IMR-90 (cell line): ENCODE measurements at regions not wholly inside any gene's neighbourhood (a gene's known extent, or its start where the extent isn't known, plus 50 kb on each side); places are given as distances from the start of the nearest gene placed in this dataset.

Experiments used
- CHD1 ChIP-seq: IDR thresholded peaks from 2 replicates; pipeline ENCODE4 v1.6.1; 2012; ENCODE audit warnings: low read depth, low read length, improper control_type of control experiment
- MXI1 ChIP-seq: IDR thresholded peaks from 2 replicates; pipeline ENCODE4 v1.6.1; 2012; ENCODE audit warnings: low read depth, mild to moderate bottlenecking, low read length, moderate library complexity, borderline replicate concordance
- NFE2L2 ChIP-seq: fragments of 150-350 bp; IDR thresholded peaks from 2 replicates; pipeline ENCODE4 v1.6.1; 2016; ENCODE audit warnings: low read depth, mild to moderate bottlenecking, low read length
- POLR2A ChIP-seq: IDR thresholded peaks from 2 replicates; pipeline ENCODE4 v1.6.1; 2012; ENCODE audit warnings: mild to moderate bottlenecking, low read depth, low read length
- SMC3 ChIP-seq: fragments of 150-350 bp; IDR thresholded peaks from 2 replicates; pipeline ENCODE4 v1.6.1; 2016; ENCODE audit warnings: low read depth, mild to moderate bottlenecking, antibody characterized with exemption, low read length, moderate library complexity
- TF ChIP-seq, protein P1 (sequence below): conservative IDR thresholded peaks from 2 replicates; pipeline ENCODE4 v1.5.1; 2012; ENCODE audit warnings: mild to moderate bottlenecking, low read depth, low read length, improper control_type of control experiment
- TF ChIP-seq, protein P2 (sequence below): fragments of 150-350 bp; IDR thresholded peaks from 2 replicates; pipeline ENCODE4 v1.6.1; 2016; ENCODE audit warnings: low read depth, mild to moderate bottlenecking, low read length, moderate library complexity, borderline replicate concordance

DNA sequence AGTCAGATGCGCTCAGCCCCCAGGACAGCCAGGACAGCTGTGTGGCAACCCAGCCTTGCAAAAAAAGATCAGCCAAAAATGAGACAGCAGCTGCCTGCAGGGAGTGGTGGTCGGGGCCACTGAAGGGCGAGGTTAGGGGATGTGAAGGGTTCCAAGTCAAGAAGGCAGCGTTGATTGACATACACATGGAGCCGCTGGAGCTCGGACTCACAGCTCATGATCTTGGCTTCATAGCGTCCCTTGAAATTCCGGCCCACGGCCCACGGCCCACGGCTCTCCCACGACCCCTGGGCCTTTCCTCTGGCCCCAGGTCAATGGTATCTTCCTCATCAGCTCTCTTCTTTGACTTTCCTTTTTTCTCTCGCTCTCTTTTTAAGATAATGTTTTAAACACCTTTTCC lies 390.0 kb upstream of the IRX4 start:
- TF ChIP-seq POLR2A, result no peak
- TF ChIP-seq, protein P1, sequence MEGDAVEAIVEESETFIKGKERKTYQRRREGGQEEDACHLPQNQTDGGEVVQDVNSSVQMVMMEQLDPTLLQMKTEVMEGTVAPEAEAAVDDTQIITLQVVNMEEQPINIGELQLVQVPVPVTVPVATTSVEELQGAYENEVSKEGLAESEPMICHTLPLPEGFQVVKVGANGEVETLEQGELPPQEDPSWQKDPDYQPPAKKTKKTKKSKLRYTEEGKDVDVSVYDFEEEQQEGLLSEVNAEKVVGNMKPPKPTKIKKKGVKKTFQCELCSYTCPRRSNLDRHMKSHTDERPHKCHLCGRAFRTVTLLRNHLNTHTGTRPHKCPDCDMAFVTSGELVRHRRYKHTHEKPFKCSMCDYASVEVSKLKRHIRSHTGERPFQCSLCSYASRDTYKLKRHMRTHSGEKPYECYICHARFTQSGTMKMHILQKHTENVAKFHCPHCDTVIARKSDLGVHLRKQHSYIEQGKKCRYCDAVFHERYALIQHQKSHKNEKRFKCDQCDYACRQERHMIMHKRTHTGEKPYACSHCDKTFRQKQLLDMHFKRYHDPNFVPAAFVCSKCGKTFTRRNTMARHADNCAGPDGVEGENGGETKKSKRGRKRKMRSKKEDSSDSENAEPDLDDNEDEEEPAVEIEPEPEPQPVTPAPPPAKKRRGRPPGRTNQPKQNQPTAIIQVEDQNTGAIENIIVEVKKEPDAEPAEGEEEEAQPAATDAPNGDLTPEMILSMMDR, result no peak
- no peak for TF ChIP-seq SMC3
- TF ChIP-seq, protein P2, sequence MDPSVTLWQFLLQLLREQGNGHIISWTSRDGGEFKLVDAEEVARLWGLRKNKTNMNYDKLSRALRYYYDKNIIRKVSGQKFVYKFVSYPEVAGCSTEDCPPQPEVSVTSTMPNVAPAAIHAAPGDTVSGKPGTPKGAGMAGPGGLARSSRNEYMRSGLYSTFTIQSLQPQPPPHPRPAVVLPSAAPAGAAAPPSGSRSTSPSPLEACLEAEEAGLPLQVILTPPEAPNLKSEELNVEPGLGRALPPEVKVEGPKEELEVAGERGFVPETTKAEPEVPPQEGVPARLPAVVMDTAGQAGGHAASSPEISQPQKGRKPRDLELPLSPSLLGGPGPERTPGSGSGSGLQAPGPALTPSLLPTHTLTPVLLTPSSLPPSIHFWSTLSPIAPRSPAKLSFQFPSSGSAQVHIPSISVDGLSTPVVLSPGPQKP, result no peak
- TF ChIP-seq MXI1, result no peak
- TF ChIP-seq CHD1, result no peak
- no peak for TF ChIP-seq NFE2L2
